BJ (cell line): ENCODE measurements at regions not wholly inside any gene's neighbourhood (a gene's known extent, or its start where the extent isn't known, plus 50 kb on each side); places are given as distances from the start of the nearest gene placed in this dataset.
"Not testable (repeated sequence)": the region's sequence is repeated elsewhere in the genome, so short reads cannot be mapped to it uniquely, and the experiment has no call there.

Experiments
- CTCF ChIA-PET: fragments of 350-600 bp; formaldehyde crosslinking; extraction: SDS; loops from one replicate; lab custom pipeline; 2021; ENCODE audit warnings: antibody characterized with exemption, inconsistent platforms; lab: Yijun Ruan, JAX
- POLR2A ChIA-PET: fragments of 300-600 bp; sonication (Branson Sonifier 250); formaldehyde crosslinking; extraction: SDS; loops from one replicate; lab custom pipeline; 2021; ENCODE audit warnings: antibody characterized with exemption; lab: Charles Lee
- DNase-seq: peaks from one replicate; pipeline ENCODE4 v3.0.0-alpha.2; 2011; ENCODE audit warnings: low read depth
- H3K27me3 ChIP-seq: 2 replicates; pipeline ENCODE4 v1.6.0; 2011; ENCODE audit warnings: low read length; ENCODE audit not compliant: control insufficient read depth, insufficient read depth
- H3K36me3 ChIP-seq: 2 replicates; pipeline ENCODE4 v1.5.1; 2011; ENCODE audit warnings: low read length; ENCODE audit not compliant: control insufficient read depth, insufficient read depth
- H3K4me3 ChIP-seq: 2 replicates; pipeline ENCODE4 v1.5.1; 2011; ENCODE audit warnings: low read depth, mild to moderate bottlenecking, control low read depth, low read length

GRCh38 chr2:89234818-89235466 is 543.5 kb downstream of the RPIA start:
- H3K27me3 ChIP-seq, DNase-seq, H3K36me3 ChIP-seq, H3K4me3 ChIP-seq, CTCF ChIA-PET, POLR2A ChIA-PET: not testable (repeated sequence)

DNA sequence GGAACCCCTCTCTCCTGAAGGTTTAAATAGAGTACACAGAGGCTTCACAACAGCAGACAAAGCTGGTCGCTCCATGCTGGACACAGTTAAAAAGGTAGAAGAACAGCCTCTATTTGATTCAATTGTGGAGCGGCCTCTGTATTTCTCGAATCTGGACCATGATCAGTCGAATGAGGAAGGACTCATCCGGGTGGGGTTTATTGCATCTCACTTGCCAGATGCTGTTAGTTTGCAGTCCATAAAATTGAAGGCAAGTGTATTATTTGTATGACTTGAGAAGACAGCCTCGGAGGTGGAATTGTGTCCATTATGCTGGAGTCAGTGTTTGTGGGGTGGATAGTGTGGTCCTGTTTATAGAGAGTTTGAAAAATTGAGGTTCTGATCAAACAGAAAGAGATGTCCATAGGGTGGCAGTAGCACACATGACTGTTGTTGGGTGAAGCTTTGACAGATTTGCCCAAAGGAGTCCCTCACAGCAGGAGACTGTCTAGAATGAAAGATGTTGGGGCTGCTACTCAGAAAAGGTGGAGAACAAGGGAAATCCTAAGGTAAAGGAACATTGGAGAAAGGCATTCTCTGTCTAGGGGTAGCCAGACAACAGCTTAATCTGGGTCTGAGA is 545.5 kb downstream of the RPIA start:
- H3K36me3 ChIP-seq, POLR2A ChIA-PET, H3K4me3 ChIP-seq, DNase-seq, H3K27me3 ChIP-seq, CTCF ChIA-PET: not testable (repeated sequence)

DNA sequence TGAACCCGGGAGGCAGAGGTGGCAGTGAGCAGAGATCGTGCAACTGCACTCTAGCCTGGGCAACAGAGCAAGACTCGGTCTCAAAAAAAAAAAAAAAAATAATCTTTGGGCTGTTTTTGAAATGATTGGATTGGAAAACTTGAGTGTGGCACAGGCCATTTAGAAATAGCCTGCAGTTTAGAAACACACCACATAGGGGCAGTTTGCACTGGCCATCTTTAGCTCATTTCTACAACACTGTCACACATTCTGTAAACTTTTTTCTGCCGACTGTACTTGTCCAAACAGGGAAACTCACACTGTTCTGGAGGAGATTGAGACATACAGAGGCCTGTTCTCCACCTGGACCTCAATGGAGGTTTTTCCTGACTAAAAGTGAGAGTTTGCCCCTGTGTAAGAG is 546.3 kb downstream of the RPIA start:
- POLR2A ChIA-PET, DNase-seq, H3K27me3 ChIP-seq, H3K36me3 ChIP-seq, H3K4me3 ChIP-seq, CTCF ChIA-PET: not testable (repeated sequence)

DNA sequence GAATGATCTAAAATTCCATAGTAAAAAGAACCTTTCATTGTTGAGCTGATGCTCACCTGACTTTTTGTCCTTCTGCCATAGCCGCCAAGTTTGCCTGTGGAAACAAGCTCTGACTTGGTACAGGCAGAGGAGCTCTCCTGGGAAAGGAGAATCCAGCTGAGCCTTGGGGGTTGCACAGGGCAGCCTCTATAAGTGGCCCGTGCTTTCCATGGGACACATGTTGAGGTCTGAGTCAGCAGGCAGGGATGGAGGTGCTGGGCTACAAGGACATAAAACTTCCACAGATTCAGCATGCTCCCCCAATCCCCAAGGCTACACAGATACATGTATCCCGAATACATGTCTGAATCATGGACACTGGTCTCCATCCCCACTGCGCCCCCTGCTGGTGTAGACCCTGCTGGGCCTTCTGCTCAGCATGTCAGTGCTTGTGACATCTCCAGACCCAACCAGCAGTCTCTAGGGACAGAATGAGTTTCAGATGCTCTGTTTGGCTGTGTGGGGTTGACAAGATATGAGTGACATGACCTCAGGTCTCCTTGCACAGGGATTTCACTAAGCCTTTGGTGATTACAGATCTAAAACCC is 551.7 kb downstream of the RPIA start:
- H3K27me3 ChIP-seq, H3K4me3 ChIP-seq, POLR2A ChIA-PET, H3K36me3 ChIP-seq, DNase-seq, CTCF ChIA-PET: not testable (repeated sequence)

DNA sequence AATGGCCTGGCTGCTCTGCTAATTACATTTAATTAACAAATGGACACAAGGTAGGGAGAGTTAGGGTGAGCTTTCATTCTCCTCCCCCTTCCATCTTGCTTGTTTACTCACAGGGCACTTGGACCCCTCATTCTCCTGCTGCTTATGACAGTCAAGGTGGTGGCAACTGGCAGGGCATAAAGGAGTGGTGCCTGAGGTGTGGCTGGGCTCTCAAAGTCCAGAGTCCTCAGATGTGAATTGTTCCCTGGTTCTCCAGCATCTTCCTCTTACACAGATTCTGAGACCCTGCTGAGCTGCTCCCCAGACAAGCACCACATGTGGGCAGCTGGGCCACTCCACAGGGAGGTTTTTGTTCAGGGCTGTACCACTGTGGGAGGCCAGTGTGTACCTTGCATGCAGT is 552.9 kb downstream of the RPIA start:
- CTCF ChIA-PET, H3K4me3 ChIP-seq, H3K36me3 ChIP-seq, H3K27me3 ChIP-seq, POLR2A ChIA-PET, DNase-seq: not testable (repeated sequence)

- H3K27me3 ChIP-seq, H3K36me3 ChIP-seq, POLR2A ChIA-PET, CTCF ChIA-PET, H3K4me3 ChIP-seq, DNase-seq: not testable (repeated sequence)
These were observed 554.0 kb downstream of the RPIA start for GRCh38 chr2:89245478-89245877.

GRCh38 chr2:89246027-89246426 is 554.6 kb downstream of the RPIA start:
- POLR2A ChIA-PET, H3K36me3 ChIP-seq, H3K27me3 ChIP-seq, CTCF ChIA-PET, H3K4me3 ChIP-seq, DNase-seq: not testable (repeated sequence)

GRCh38 chr2:89246620-89247019 is 555.1 kb downstream of the RPIA start:
- CTCF ChIA-PET, DNase-seq, H3K4me3 ChIP-seq, H3K36me3 ChIP-seq, H3K27me3 ChIP-seq, POLR2A ChIA-PET: not testable (repeated sequence)

GRCh38 chr2:89255013-89255412 is 563.5 kb downstream of the RPIA start:
- POLR2A ChIA-PET, H3K36me3 ChIP-seq, DNase-seq, CTCF ChIA-PET, H3K4me3 ChIP-seq, H3K27me3 ChIP-seq: not testable (repeated sequence)

GRCh38 chr2:89273443-89273842 is 582.0 kb downstream of the RPIA start:
- POLR2A ChIA-PET, DNase-seq, H3K27me3 ChIP-seq, CTCF ChIA-PET, H3K36me3 ChIP-seq, H3K4me3 ChIP-seq: not testable (repeated sequence)

GRCh38 chr2:89280536-89280935 is 589.1 kb downstream of the RPIA start:
- POLR2A ChIA-PET, H3K4me3 ChIP-seq, H3K36me3 ChIP-seq, H3K27me3 ChIP-seq, CTCF ChIA-PET, DNase-seq: not testable (repeated sequence)

DNA sequence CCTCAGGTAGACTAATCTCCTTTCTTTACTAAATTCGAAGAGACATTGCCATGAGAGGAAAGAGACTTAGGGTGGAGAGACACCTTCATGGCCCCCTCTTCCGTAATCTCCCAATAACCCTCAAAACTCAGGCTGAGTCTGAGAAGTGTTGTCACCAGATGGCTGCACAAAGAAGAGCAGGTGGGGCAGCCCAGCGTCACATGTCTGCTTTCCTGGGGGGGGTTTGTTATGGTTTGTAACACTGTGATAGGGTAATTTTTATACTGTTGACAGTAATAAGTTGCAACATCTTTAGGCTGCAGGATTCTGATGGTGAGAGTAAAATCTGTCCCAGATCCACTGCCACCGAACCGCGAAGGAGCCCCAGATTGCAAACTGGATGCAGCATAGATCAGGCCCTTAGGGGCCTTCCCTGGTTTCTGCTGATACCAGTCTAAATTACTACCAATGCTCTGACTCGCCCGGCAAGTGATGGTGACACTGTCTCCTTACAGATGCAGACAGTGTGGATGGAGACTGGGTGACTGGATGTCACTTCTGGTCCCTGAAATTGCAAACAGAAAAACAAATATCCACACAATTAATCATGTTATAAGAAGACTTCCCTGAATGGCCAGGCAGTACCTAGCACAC is 595.1 kb downstream of the RPIA start:
- H3K4me3 ChIP-seq, POLR2A ChIA-PET, H3K27me3 ChIP-seq, CTCF ChIA-PET, H3K36me3 ChIP-seq, DNase-seq: not testable (repeated sequence)

GRCh38 chr2:89287084-89287483 is 595.6 kb downstream of the RPIA start:
- H3K36me3 ChIP-seq, H3K4me3 ChIP-seq, DNase-seq, CTCF ChIA-PET, H3K27me3 ChIP-seq, POLR2A ChIA-PET: not testable (repeated sequence)
